GM21723 (cell line): ENCODE measurements at regions not wholly inside any gene's neighbourhood (a gene's known extent, or its start where the extent isn't known, plus 50 kb on each side); places are given as distances from the start of the nearest gene placed in this dataset.
"Not testable (repeated sequence)": the region's sequence is repeated elsewhere in the genome, so short reads cannot be mapped to it uniquely, and the experiment has no call there.

Experiments
- ATAC-seq: cut with Tn5 transposase; IDR thresholded peaks from one replicate; pipeline ENCODE4 v1.9.1; 2021; ENCODE audit warnings: mild to moderate bottlenecking, moderate library complexity; ENCODE audit not compliant: unreplicated experiment

DNA sequence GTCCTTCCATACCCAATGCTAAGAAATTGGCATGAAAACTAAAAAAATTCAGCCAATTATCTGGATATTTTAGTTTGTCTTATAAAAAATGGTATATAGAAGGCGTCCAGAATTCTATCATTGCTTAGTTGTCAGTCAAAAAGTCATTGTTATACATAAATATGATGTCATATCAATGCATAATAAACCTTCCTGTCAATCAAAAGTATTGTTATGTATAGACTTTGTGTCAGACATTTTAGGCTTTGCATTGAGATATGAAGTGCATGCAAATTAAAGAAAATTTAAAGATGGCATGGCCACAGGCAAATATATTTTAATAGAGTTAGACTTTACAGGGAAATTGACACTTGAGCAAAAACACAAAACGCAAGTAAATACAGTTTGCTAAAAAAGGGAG is 173.4 kb upstream of the FANCL start:
- no peak for ATAC-seq

DNA sequence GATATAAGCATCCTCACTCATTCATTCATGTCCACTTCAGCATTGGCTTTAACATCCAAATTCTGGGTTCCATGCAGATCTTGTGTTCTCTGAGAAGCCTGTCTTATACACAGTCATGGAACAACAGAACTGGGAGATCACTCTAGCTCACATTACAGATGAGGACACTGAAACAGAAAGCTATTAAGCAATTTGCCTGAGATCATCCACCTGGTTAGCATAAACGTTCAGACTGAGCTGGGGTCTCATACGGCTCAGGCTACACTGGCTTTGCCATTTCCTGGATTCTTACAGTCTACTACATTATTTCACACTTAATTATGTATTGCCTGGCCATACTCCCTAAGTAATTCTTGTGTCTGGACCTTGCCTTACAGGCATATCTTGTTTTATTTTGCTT is 169.4 kb upstream of the FANCL start:
- no peak for ATAC-seq

DNA sequence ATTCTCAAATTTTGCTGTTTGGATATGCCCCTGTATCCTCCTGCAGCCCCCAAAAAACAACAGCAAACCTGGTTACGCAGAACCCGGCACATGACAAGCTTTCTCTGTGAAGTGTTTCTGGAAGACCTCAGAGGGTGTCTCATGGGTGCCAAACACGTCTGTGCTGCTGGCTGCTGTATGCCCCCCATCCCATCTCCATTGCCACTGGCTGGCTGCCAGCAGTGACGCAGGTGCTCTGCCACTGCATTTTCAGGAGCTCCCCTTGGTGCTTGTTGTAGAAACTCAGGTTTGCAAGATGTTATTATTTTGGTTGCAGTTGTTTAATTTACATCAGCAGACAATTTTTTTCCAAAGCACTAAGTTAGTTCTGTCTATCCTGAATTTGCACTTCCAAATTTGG is 166.4 kb upstream of the FANCL start:
- ATAC-seq: no peak

DNA sequence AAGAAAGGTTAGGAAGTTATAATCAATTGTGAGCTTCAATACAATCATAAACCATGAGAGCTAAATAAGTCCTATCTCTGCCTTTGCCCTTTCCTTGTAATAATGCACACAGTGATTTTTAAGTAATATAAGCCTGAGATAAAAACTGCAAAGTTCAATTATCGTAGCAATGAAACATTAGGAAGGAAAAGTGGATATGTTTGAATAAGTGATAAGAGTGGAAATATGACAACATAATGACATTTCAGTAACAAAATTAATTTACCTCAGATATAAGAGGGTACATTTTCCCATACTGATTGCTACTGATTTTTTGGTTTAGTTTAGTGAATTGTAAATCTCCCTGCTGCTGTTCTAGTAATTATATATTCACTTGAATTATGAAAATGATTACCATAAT is 164.2 kb upstream of the FANCL start:
- ATAC-seq: no peak

DNA sequence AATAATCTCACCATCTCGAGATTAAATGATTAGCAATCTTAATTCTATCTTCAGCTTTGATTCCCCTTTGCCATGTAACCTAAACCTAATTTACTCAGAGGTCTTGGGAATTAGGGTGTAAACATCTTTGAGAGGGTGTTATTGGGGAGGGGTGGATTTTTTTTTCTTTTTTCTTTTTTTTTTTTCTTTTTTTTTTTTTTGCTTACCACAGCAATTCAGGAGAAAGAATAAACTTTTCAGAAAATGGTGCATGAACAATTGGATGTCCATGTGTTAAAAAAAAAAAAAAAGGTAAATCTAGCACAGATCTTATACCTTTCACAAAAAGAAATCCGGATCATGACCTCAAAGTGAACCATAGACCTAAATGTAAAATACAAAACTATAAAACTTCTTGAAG is 160.8 kb upstream of the FANCL start:
- ATAC-seq: no peak

DNA sequence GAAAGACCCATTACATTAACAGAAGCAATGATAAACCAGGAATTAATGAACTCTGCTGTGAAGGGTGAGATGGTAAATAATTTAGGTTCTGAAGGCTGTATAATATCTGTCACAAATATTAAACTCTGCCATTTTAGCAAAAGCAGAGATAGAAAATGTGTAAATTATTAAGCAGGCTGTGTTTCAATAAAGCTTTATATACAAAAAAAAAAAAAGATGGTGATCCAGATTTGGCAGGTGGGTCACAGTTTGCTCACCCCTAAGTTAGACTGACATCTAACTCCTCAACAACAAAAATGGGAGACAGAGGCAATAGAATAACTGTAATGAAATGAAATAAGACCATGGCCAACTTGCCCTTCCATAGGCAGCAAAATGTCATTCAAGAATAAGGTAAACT is 157.3 kb upstream of the FANCL start:
- no peak for ATAC-seq

DNA sequence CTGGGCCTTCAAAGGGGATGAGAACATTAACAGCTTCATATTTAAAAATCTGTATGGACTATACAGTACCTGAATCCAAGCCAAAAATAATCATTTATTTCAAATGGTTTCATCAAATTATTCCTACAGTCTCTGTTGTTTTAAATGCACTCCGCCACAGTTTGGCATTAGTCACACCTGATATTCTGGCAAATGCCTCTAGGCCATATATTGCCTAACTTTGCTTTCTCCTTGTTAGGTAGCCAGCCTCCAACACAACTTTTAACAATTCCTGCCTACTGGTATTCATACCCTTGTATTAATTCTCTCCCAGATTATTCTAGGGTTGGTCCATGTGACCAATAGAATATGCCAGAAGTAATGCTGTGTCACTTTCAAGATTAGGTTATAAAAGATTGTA is 146.6 kb upstream of the FANCL start:
- no peak for ATAC-seq

DNA sequence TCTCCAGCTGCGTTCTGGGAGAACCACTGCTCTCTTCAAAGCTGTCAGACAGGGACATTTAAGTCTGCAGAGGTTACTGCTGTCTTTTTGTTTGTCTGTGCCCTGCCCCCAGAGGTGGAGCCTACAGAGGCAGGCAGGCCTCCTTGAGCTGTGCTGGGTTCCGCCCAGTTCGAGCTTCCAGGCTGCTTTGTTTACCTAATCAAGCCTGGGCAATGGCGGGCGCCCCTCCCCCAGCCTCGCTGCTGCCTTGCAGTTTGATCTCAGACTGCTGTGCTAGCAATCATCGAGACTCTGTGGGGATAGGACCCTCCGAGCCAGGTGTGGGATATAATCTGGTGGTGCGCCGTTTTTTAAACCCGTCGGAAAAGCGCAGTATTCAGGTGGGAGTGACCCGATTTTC is 145.8 kb upstream of the FANCL start:
- ATAC-seq: not testable (repeated sequence)

DNA sequence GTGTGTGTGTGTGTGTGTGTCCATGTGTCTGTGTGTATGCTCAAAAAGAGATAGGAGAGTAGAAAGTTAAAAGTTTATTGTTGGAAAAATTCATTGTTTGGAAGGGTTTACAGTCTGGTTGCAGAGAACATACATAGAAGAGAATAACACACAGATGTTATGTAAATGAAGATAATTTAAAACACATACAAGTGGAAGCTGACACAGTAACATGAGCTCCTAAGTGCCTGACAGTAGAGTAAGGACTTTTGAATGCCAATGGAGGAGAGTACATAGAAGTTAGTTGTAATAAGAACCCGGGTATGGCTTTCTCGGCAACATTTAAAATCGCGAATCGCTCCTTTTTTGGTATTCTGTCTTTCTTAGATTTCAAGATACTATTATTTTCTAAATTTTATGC is 137.0 kb upstream of the FANCL start:
- ATAC-seq: no peak

DNA sequence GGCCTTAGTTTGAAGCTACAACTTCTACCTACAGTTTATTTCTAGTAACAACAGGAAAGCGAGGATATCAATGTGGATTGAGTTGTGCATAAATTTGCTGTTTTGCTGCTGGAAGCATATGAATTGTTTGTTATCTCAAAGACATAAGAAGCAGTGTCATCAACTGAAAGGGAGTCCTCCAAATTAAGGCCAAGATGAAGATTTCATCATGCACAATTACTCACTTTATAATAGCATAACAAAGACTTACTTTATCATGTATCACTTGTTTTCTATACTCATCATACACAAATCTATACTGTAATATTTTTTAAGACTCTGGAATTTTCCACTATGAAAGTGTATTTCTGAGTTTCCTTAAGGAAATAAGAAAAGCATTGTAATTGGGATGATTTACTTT is 136.1 kb upstream of the FANCL start:
- no peak for ATAC-seq

DNA sequence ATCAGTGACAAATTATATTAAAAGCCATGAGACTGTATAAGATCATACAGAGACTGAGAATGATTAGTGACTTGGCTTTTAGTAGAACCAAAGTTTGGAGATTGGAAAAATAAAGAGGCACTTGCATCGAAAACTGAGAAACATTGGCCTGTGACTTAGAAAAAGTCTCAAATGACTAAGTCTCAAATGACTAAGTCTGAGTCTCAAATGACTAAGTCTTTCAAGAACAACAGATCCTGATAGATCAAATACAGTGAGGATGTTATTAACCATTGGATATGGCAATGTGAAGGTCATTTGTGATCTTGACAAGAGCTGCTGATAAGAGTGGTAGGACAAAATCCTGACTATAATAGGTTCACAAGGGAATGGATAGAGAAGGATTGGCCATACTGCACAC is 135.5 kb upstream of the FANCL start:
- peak; percentile 57 for ATAC-seq

DNA sequence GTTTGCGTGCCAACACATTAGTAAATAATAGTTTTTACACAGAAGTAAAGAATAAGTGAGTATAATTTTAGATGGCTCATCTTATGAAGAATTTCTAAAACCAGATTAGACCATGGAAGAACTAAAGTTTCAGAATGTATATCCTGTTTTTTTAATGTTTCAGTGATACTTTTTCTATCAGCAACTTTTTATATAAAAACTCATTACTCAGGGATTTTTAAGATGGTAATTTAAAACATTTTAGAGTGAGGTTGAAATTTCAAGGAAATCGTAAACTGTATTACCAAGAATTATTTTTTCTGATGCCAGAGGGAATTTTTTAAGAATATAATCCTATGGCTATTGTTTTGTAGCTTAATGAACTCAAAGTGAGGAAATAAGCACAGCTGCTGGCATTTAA is 128.5 kb upstream of the FANCL start:
- no peak for ATAC-seq

DNA sequence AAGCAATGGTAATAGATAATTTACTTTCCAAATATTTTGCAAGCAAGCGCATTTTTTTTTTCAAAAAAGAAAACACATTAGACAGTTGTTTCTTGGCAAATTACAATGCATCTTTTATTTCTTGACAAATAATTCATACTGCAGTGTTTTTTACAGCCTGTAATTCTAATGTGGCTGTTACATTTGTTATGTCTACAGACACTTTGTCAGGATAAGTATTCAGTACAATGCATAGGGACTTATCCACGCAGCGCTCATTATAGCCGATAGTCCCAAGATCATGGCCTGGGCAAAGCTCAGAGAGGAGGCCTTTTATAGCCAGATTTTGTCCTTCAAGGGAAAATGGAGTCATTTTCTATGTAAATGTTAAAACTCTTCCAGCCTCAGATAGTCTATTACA is 123.0 kb upstream of the FANCL start:
- no peak for ATAC-seq

DNA sequence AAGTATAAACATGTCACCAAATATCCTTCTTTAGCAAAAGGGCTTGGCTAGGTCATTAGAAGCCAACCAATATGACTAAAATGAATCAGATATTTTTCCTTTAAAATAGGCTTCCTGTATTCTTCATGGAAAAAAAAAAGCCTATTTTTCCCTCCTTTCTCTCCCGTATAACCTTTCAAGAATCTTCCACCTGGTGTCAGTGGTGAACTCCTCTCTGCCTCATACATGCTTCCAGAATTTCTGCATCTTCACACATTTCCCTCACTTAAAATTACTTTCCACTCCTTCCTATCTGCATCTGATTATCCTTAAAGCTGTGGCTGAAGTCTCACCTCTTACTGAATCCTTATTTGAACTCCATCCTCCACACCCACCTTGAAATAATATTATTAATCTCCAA is 116.9 kb upstream of the FANCL start:
- ATAC-seq: no peak

DNA sequence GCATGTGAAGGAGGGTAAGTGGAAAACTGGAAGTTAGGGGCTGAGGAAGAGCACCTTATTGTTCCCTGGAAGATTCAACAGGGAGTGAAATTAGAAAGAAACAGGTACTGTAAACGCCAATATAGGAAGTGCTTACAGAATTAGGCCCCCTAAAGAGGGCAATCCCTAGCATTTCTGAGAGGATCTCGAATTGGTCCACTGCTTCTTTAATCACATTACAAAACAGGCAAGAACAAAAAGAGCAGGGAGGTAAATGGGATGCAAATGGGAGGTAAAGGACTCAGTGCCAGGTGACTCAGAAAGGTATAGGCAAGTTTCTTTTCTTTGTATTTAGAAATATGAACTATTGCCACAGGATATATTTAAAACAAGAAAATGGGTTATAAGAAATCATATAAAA is 116.4 kb upstream of the FANCL start:
- ATAC-seq: no peak

DNA sequence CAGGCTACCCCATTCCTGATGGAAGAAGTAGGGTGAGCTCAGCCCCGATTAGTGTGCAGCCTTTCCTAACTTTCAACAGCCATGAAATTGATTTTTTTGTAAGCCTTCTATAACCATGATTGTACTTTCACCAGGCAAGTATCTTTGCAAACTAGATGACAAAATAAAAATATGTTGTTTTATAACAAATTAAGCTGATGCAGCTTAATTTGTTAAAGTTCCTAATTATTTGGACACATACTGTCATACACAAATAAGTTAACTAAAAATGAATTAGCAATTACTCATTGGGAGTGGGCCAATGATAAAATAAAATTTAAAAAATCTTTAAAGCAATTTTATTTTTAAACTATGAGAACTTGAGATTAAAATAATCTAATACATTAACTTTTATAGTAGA is 113.1 kb upstream of the FANCL start:
- no peak for ATAC-seq

DNA sequence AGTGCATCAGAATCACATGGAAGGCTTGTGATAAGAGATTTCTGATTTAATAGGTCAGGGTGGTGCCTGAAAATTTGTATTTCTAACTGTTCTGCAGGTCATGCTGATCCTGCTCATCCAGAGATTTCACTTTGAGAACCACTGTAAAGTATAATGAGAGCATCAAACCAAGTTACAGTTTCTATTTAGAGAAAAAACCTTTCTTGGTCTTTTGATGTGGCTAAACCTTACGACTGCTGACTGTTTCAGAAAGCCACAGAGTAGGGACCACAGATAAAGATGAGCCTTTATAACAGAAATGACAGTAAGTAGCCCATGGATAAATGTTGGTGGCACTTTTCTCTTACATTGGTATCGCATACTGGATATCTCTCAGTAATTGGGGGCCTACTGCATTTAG is 109.4 kb upstream of the FANCL start:
- peak; percentile 88 for ATAC-seq

DNA sequence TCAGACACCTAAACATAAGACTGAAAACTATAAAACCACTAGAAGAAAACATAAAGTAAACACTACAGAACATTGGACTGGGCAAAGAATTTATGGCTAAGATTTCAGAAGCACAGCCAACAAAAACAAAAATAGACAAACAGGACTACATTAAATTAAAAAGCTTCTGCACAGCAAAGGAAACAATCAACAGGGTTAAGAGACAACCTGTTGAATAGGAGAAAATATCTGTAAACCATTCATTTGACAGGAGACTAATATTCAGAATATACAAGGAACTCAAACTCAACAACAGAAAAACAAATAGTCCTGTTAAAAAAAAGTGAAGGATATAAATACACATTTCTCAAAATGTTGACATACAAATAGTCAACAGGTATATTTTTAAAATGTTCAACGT is 106.7 kb upstream of the FANCL start:
- ATAC-seq: no peak

DNA sequence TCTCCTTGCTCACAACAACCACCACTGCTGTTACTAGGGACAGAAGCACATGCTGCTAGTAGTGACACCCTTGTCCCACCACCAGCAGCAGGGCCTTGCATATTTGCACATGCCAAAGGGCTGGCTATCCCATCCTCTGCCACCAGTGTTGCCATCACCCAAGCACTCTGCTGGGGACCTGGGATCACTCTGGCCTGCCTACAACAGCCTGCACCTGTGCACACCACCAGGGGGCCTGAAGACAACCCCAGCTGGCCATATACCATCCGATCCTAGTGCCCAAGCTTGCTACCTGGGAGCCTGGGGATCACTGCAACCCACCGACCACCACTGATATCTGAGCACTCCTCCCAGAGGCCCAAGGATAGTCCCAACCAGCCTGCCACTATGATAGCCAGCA is 99.9 kb upstream of the FANCL start:
- ATAC-seq: no peak

DNA sequence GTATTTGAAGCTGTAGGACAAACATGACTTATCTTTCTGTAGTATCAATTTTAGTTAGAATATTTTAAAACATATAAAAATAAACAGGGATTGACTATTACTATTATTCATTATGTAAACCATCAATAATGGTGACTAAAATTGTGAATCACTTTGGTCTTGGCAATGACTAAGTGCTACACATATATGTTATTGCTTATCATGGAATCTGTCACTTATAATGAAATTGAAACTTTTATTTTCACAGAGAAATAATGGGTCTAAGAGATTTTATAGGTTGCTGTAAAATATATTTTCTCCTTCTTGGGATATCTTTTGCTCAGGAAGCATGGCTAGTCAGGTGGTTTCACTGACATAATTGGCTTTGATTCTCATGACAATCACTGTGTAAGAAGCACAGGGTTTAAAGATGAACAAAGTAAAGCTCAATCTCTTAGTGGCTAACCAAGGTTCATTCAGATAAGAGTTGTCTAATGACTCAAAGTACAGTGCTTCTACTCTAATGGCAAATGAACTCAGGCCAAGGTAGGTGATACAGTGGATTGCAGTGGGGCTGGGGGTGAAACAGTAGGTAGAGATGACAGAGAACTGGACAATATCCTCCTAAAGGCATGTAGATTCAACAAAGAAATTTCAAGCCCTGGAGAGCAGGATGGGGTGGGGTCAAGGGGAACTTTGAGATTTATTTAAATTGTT is 98.6 kb upstream of the FANCL start:
- no peak for ATAC-seq

DNA sequence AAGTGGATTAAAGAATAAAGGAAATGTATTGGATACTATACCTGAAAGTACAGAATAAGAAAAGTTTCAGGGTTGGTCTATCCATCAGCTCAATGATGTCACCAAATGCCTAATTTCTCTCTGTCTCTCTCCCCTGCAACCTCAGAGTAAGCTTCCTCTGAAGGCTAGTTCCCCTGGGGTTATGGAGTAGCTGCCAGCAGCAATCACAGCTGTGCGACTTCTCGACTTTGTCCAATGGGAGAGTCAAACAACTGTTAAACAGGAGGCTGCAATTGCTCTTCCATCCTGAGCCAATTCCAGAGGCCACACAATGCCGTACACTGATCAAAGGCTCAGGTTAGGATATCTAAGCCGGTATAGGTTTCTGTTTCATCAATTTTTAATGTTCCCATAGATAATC is 95.3 kb upstream of the FANCL start:
- no peak for ATAC-seq

DNA sequence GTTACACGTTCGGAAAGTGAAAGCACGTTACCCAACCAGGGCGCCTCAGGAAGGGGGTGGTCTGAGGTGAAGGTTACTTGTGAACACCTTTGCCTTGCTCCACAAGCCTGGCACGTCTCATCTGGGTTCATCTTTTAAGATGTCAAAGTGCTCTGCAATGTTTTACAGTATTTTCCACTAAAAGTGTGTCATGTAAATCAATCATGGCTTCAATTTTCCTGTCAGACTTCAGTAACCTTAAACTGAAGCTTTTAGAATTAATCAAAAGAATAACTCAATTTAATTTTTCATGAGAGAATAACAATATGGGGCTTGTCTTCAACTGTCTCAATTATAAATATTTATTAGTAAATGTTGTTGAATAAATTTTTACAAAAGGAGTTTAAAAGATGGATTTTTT is 93.3 kb upstream of the FANCL start:
- no peak for ATAC-seq

DNA sequence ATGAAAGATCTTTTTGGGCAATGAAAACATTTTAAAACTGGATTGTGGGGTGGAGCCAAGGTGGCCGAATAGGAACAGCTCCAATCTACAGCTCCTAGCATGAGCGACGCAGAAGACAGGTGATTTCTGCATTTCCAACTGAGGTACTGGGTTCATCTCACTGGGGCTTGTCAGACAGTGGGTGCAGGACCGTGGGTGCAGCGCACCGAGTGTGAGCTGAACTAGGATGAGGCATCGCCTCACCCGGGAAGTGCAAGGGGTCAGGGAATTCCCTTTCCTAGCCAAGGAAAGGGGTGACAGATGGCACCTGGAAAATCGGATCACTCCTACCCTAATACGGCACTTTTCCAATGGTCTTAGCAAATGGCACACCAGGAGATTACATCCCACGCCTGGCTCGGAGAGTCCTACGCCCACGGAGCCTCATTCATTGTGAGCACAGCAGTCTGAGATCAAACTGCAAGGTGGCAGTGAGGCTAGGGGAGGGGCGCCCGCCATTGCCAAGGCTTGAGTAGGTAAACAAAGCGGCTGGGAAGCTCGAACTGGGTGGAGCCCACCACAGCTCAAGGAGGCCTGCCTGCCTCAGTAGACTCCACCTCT is 84.3 kb upstream of the FANCL start:
- ATAC-seq: not testable (repeated sequence)
